ENCODE measurements at regions not wholly inside any gene's neighbourhood (a gene's known extent, or its start where the extent isn't known, plus 50 kb on each side); places are given as distances from the start of the nearest gene placed in this dataset.

DNA sequence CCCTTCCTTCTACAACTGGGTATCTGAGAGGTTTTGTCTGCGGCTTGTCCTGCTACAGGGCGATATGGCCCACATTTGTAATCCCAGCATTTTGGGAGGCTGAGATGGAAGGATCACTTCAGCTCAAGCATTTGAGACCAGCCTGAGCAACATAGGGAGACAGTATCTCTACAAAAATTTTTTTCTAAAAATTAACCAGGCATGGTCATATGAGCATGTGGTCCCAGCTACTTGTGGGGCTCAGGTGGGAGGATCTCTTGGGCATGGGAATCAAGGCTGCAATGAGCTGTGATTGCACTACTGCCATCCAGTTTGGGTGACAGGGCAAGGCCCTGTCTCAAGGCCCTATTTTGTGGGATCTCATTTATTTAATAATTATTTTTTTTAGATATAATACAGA is 420.6 kb upstream of the PABPC4L start:
- TF ChIP-seq POLR2A (IDR thresholded peaks at IDR 0.05; ENCODE audit: low read length) (no peak), GATA1 (IDR thresholded peaks at IDR 0.05; ENCODE audit: low read depth, low read length) (no peak)
